ENCODE measurements at regions not wholly inside any gene's neighbourhood (a gene's known extent, or its start where the extent isn't known, plus 50 kb on each side); places are given as distances from the start of the nearest gene placed in this dataset.

DNA sequence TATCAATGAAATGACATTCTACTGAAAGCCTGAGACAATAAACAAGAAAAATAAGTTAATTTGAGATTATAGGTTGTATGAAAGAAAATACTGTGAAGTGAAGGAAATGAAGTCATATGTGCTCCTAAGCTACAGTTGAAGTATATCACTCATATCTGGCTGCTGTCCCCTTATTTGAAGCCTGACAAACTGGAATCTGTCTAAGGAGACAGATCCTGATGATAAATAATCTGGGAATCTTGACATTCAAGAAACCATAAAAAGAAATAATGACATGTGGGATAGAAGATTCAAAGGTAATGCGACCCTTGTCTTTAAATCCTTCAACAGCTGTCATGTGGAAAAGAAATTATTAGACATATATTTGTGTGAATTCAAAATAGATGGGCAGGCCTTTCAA is 424.5 kb upstream of the LMCD1 start:
- DNase-seq (ENCODE audit: low spot score) = no peak
- H3K9me2 ChIP-seq (ENCODE audit: insufficient read depth, low read length) = no peaks in the 10 kb centered on the region
- intact Hi-C loops (cut with micrococcal nuclease; ENCODE audit: unreplicated experiment) = no loop called here
- no peaks in the 10 kb centered on the region for H4K20me1 ChIP-seq (ENCODE audit: insufficient read depth, low read length)
- TF ChIP-seq EZH2phosphoT487 (IDR thresholded peaks at IDR 0.05; ENCODE audit: borderline replicate concordance, low read depth, low read length) = no peak
- TF ChIP-seq, protein P1, sequence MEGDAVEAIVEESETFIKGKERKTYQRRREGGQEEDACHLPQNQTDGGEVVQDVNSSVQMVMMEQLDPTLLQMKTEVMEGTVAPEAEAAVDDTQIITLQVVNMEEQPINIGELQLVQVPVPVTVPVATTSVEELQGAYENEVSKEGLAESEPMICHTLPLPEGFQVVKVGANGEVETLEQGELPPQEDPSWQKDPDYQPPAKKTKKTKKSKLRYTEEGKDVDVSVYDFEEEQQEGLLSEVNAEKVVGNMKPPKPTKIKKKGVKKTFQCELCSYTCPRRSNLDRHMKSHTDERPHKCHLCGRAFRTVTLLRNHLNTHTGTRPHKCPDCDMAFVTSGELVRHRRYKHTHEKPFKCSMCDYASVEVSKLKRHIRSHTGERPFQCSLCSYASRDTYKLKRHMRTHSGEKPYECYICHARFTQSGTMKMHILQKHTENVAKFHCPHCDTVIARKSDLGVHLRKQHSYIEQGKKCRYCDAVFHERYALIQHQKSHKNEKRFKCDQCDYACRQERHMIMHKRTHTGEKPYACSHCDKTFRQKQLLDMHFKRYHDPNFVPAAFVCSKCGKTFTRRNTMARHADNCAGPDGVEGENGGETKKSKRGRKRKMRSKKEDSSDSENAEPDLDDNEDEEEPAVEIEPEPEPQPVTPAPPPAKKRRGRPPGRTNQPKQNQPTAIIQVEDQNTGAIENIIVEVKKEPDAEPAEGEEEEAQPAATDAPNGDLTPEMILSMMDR (conservative IDR thresholded peaks at IDR 0.05; ENCODE audit: low read length) = no peak
- H3K27ac ChIP-seq (ENCODE audit: low read depth, low read length, poor library complexity, severe bottlenecking) = no peak overlapping the region
- no peaks in the 10 kb centered on the region for H3K4me1 ChIP-seq (ENCODE audit: insufficient read depth, low read length, poor library complexity, severe bottlenecking)
- H3K4me3 ChIP-seq (ENCODE audit: low read depth, low read length, poor library complexity, severe bottlenecking) = no peak overlapping the region
- H2AFZ ChIP-seq (ENCODE audit: low read length) = no peak overlapping the region
- no TSS peak for BruUV-seq (replicated peaks)
- ChIA-PET CTCF (ENCODE audit: unreplicated experiment) (no interaction called here), POLR2A (no interaction called here)
- no peaks in the 10 kb centered on the region for H3K79me2 ChIP-seq (ENCODE audit: insufficient read depth, low read depth, low read length)
- no peaks in the 10 kb centered on the region for H3K36me3 ChIP-seq (ENCODE audit: insufficient read depth, low read length)
- H3K4me2 ChIP-seq (ENCODE audit: low read length) = no peak overlapping the region
- no peaks in the 10 kb centered on the region for H3K9me3 ChIP-seq (ENCODE audit: low read length)

DNA sequence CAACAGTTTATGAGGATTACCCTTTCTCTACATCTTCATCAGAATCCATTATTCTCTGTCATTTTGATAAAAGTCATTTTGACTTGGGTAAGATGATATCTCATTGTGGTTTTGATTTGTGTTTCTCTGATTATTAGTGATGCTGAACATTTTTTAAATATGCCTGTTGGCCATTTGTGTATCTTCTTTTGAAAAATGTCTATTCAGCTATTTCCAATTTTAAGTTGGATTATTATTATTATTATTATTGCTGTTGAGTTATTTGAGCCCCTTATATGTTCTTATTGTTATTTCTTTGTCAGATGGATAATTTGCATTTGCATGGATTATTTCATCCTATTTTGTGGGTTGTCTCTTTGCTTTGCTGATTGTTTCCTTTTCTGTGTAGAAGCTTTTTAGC is 421.2 kb upstream of the LMCD1 start:
- POLR2A ChIA-PET = interaction anchor here (0.7 kb wide), 1 partner anchor 343 kb away, joined by 3 read pairs; no protein-coding TSS in a partner anchor
- no peaks in the 10 kb centered on the region for H3K9me3 ChIP-seq (ENCODE audit: low read length)
- BruUV-seq (replicated peaks) = no TSS peak
- H4K20me1 ChIP-seq (ENCODE audit: insufficient read depth, low read length) = no peaks in the 10 kb centered on the region
- no peak overlapping the region for H2AFZ ChIP-seq (ENCODE audit: low read length)
- no peak for TF ChIP-seq EZH2phosphoT487 (IDR thresholded peaks at IDR 0.05; ENCODE audit: borderline replicate concordance, low read depth, low read length)
- TF ChIP-seq, protein P1 (conservative IDR thresholded peaks at IDR 0.05; ENCODE audit: low read length) = no peak
- CTCF ChIA-PET (ENCODE audit: unreplicated experiment) = no interaction called here
- no peaks in the 10 kb centered on the region for H3K79me2 ChIP-seq (ENCODE audit: insufficient read depth, low read depth, low read length)
- no peaks in the 10 kb centered on the region for H3K36me3 ChIP-seq (ENCODE audit: insufficient read depth, low read length)
- intact Hi-C loops (cut with micrococcal nuclease; ENCODE audit: unreplicated experiment) = no loop called here
- no peak overlapping the region for H3K27ac ChIP-seq (ENCODE audit: low read depth, low read length, poor library complexity, severe bottlenecking)
- H3K9me2 ChIP-seq (ENCODE audit: insufficient read depth, low read length) = no peaks in the 10 kb centered on the region
- no peaks in the 10 kb centered on the region for H3K4me1 ChIP-seq (ENCODE audit: insufficient read depth, low read length, poor library complexity, severe bottlenecking)
- no peak for DNase-seq (ENCODE audit: low spot score)
- no peak overlapping the region for H3K4me3 ChIP-seq (ENCODE audit: low read depth, low read length, poor library complexity, severe bottlenecking)
- H3K4me2 ChIP-seq (ENCODE audit: low read length) = no peak overlapping the region

DNA sequence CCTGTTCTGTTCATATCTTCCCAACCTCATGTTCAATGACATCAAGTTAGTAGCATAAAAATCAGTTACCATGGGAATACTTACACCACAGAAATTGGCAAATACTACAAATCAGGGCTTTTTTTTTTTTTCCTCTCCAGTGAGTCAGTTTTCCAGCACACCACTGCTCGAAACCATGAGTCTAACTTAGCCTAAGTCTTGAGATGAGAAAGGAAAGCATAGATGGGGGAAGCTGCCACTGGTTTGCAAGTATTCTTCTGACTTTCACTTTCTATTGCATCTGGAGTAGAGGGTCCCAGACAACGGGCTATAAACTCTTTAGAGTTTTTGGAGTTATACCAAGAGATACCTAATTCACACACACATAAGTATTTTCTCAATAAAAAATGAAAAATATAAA is 416.1 kb upstream of the LMCD1 start:
- Histone ChIP-seq H3K36me3 (ENCODE audit: insufficient read depth, low read length) (no peaks in the 10 kb centered on the region), H3K4me1 (ENCODE audit: insufficient read depth, low read length, poor library complexity, severe bottlenecking) (no peaks in the 10 kb centered on the region), H3K4me3 (ENCODE audit: low read depth, low read length, poor library complexity, severe bottlenecking) (no peak overlapping the region), H3K4me2 (ENCODE audit: low read length) (no peak overlapping the region), H3K79me2 (ENCODE audit: insufficient read depth, low read depth, low read length) (no peaks in the 10 kb centered on the region), H2AFZ (ENCODE audit: low read length) (no peak overlapping the region), H3K9me3 (ENCODE audit: low read length) (no peaks in the 10 kb centered on the region), H3K27ac (ENCODE audit: low read depth, low read length, poor library complexity, severe bottlenecking) (no peak overlapping the region), H3K9me2 (ENCODE audit: insufficient read depth, low read length) (no peaks in the 10 kb centered on the region), H4K20me1 (ENCODE audit: insufficient read depth, low read length) (no peaks in the 10 kb centered on the region)
- CTCF ChIA-PET (ENCODE audit: unreplicated experiment) = no interaction called here
- BruUV-seq (replicated peaks) = no TSS peak
- intact Hi-C loops (cut with micrococcal nuclease; ENCODE audit: unreplicated experiment) = no loop called here
- TF ChIP-seq, protein P1 (conservative IDR thresholded peaks at IDR 0.05; ENCODE audit: low read length) = no peak
- no peak for TF ChIP-seq EZH2phosphoT487 (IDR thresholded peaks at IDR 0.05; ENCODE audit: borderline replicate concordance, low read depth, low read length)
- POLR2A ChIA-PET = interaction anchor here (1.2 kb wide), 1 partner anchor 13 kb away, joined by 3 read pairs; no protein-coding TSS in a partner anchor
- DNase-seq (ENCODE audit: low spot score) = no peak

All from OCI-LY7 (cell line).